Neural progenitor cell (in vitro differentiated cells): ENCODE measurements at regions not wholly inside any gene's neighbourhood (a gene's known extent, or its start where the extent isn't known, plus 50 kb on each side); places are given as distances from the start of the nearest gene placed in this dataset.
A peak's percentile ranks its signal among the peaks of the same experiment; 100 is the strongest.

ENCODE experiments used
- DNase-seq: peaks from one replicate; pipeline ENCODE4 v3.0.0-alpha.2; 2016; ENCODE audit warnings: low spot score
- H2AFZ ChIP-seq: fragments of 200-600 bp; sonication (generic); replicated peaks from 2 replicates; pipeline ENCODE4 v1.6.1; 2016; ENCODE audit warnings: antibody characterized with exemption
- H3F3A ChIP-seq: fragments of 200-600 bp; sonication (generic); 2 replicates; pipeline ENCODE4 v1.6.1; 2016; ENCODE audit warnings: antibody characterized with exemption, low read depth
- H3K27ac ChIP-seq: fragments of 200-600 bp; sonication (generic); 2 replicates; pipeline ENCODE4 v1.5.1; 2016; ENCODE audit warnings: mild to moderate bottlenecking
- H3K27me3 ChIP-seq: fragments of 200-600 bp; sonication (generic); 2 replicates; pipeline ENCODE4 v1.6.1; 2016; ENCODE audit warnings: mild to moderate bottlenecking, moderate library complexity
- H3K36me3 ChIP-seq: fragments of 200-600 bp; sonication (generic); 2 replicates; pipeline ENCODE4 v1.5.1; 2016
- H3K4me1 ChIP-seq: fragments of 200-600 bp; sonication (generic); 2 replicates; pipeline ENCODE4 v1.6.1; 2016; ENCODE audit warnings: mixed run types
- H3K4me2 ChIP-seq: fragments of 200-600 bp; sonication (generic); 2 replicates; pipeline ENCODE4 v1.6.1; 2016
- H3K4me3 ChIP-seq: fragments of 200-600 bp; sonication (generic); 2 replicates; pipeline ENCODE4 v1.5.1; 2016
- H3K79me2 ChIP-seq: fragments of 200-600 bp; sonication (generic); 2 replicates; pipeline ENCODE4 v1.6.1; 2016; ENCODE audit warnings: low read depth
- H3K9ac ChIP-seq: fragments of 200-600 bp; sonication (generic); 2 replicates; pipeline ENCODE4 v1.6.1; 2016
- H3K9me3 ChIP-seq: fragments of 200-600 bp; sonication (generic); 2 replicates; pipeline ENCODE4 v1.5.1; 2016; ENCODE audit warnings: low read depth
- H4K20me1 ChIP-seq: fragments of 200-600 bp; sonication (generic); 2 replicates; pipeline ENCODE4 v1.6.1; 2016; ENCODE audit warnings: low read depth
- H3K27ac Mint-ChIP-seq: 3 replicates; pipeline ENCODE4 v1.8.0; 2021; ENCODE audit warnings: mixed read lengths
- H3K27me3 Mint-ChIP-seq: 2 replicates; pipeline ENCODE4 v1.8.0; 2022; ENCODE audit warnings: low read depth, mild to moderate bottlenecking, inconsistent platforms, moderate library complexity, mixed read lengths; ENCODE audit not compliant: insufficient read depth
- H3K36me3 Mint-ChIP-seq: 3 replicates; pipeline ENCODE4 v1.8.0; 2021; ENCODE audit warnings: mixed read lengths
- H3K4me1 Mint-ChIP-seq: 3 replicates; pipeline ENCODE4 v1.8.0; 2021; ENCODE audit warnings: mixed read lengths
- H3K4me3 Mint-ChIP-seq: 3 replicates; pipeline ENCODE4 v1.8.0; 2021; ENCODE audit warnings: mild to moderate bottlenecking, moderate library complexity, mixed read lengths
- H3K9me3 Mint-ChIP-seq: 3 replicates; pipeline ENCODE4 v1.8.0; 2020; ENCODE audit warnings: mixed read lengths
- CTCF ChIP-seq: fragments of 200-600 bp; sonication (generic); IDR thresholded peaks from 2 replicates; pipeline ENCODE4 v1.5.1; 2017; ENCODE audit warnings: antibody characterized with exemption, mild to moderate bottlenecking
- EZH2 ChIP-seq: fragments of 200-600 bp; sonication (generic); IDR thresholded peaks from 2 replicates; pipeline ENCODE4 v1.6.1; 2017; ENCODE audit warnings: antibody characterized with exemption, mild to moderate bottlenecking, moderate library complexity
- EZH2phosphoT487 ChIP-seq: fragments of 200-600 bp; sonication (generic); IDR thresholded peaks from 2 replicates; pipeline ENCODE4 v1.6.1; 2017; ENCODE audit warnings: antibody characterized with exemption

- H3K27ac ChIP-seq: no peak overlapping the region
- Mint-ChIP-seq H3K4me1 (no peaks in the 10 kb centered on the region), H3K9me3 (no peaks in the 10 kb centered on the region), H3K27me3 (peaks cover 13% of the 10 kb centered on the region), H3K27ac (no peak overlapping the region), H3K36me3 (no peaks in the 10 kb centered on the region), H3K4me3 (no peak overlapping the region)
- no peaks in the 10 kb centered on the region for H3F3A ChIP-seq
- no peaks in the 10 kb centered on the region for H3K27me3 ChIP-seq
- no peak overlapping the region for H3K4me3 ChIP-seq
- H4K20me1 ChIP-seq: no peaks in the 10 kb centered on the region
- H3K4me2 ChIP-seq: no peak overlapping the region
- no peaks in the 10 kb centered on the region for H3K79me2 ChIP-seq
- DNase-seq: no peak
- H3K36me3 ChIP-seq: no peaks in the 10 kb centered on the region
- TF ChIP-seq EZH2 (no peak), CTCF (no peak), EZH2phosphoT487 (no peak)
- no peak overlapping the region for H3K9ac ChIP-seq
- no peak overlapping the region for H2AFZ ChIP-seq
- H3K9me3 ChIP-seq: no peaks in the 10 kb centered on the region
- no peaks in the 10 kb centered on the region for H3K4me1 ChIP-seq
Observed at GRCh38 chr6:169841251-169841650, 89.8 kb downstream of the ERMARD start.

GRCh38 chr6:169839898-169840631, 88.6 kb downstream of the ERMARD start:
- no peak overlapping the region for H3K9ac ChIP-seq

GRCh38 chr6:169839493-169839892, 88.1 kb downstream of the ERMARD start:
- Histone ChIP-seq H3K4me1 (no peaks in the 10 kb centered on the region), H3K9ac (no peak overlapping the region), H3K27me3 (no peaks in the 10 kb centered on the region), H3K4me2 (no peak overlapping the region), H2AFZ (no peak overlapping the region), H4K20me1 (no peaks in the 10 kb centered on the region), H3F3A (no peaks in the 10 kb centered on the region), H3K36me3 (no peaks in the 10 kb centered on the region), H3K27ac (no peak overlapping the region), H3K4me3 (no peak overlapping the region), H3K79me2 (no peaks in the 10 kb centered on the region), H3K9me3 (no peaks in the 10 kb centered on the region)
- Mint-ChIP-seq H3K27me3 (peaks cover 9% of the 10 kb centered on the region), H3K4me1 (no peaks in the 10 kb centered on the region), H3K4me3 (no peak overlapping the region), H3K27ac (no peak overlapping the region), H3K9me3 (no peaks in the 10 kb centered on the region), H3K36me3 (no peaks in the 10 kb centered on the region)
- DNase-seq: no peak
- TF ChIP-seq EZH2: no peak
- no peak for TF ChIP-seq EZH2phosphoT487

More at GRCh38 chr6:169839898-169840631, 88.6 kb downstream of the ERMARD start:
- Histone ChIP-seq H3K4me1 (no peaks in the 10 kb centered on the region), H3K9me3 (no peaks in the 10 kb centered on the region), H3K4me2 (no peak overlapping the region), H3K27ac (no peak overlapping the region), H3K79me2 (no peaks in the 10 kb centered on the region), H3K36me3 (no peaks in the 10 kb centered on the region), H3F3A (no peaks in the 10 kb centered on the region), H2AFZ (no peak overlapping the region), H3K4me3 (no peak overlapping the region), H4K20me1 (no peaks in the 10 kb centered on the region), H3K27me3 (no peaks in the 10 kb centered on the region)
- H3K4me3 Mint-ChIP-seq: peak overlapping the region; percentile 43
- TF ChIP-seq CTCF (no peak), EZH2phosphoT487 (no peak)
- peaks cover 12% of the 10 kb centered on the region for H3K27me3 Mint-ChIP-seq
- H3K36me3 Mint-ChIP-seq: no peaks in the 10 kb centered on the region
- H3K4me1 Mint-ChIP-seq: no peaks in the 10 kb centered on the region
- H3K27ac Mint-ChIP-seq: peak overlapping the region; percentile 31
- DNase-seq: no peak
- no peaks in the 10 kb centered on the region for H3K9me3 Mint-ChIP-seq

DNA sequence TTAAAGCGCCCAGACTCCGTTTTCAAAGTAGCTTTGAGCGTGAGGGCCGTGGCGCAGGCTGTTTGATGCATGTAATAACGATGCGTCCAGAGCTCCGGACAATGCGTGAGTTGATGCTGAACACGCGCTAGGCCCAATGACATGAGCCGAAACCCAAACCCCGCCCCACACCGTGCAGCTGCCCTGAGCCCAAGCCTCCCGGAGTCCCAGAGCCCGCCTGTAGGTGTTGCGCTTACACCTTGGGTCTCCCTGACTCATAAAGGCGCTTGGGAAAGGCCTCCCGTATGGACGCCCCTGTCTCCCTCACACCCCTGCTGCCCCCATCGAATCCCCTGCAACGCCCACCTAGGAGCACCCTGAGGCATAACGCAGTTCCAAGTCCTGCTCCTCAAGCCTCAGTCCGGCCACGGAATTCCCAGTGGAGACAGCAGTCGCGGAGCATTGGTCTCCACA, 87.6 kb downstream of the ERMARD start:
- Mint-ChIP-seq H3K27ac (peak overlapping the region; percentile 67), H3K4me3 (no peak overlapping the region), H3K4me1 (no peaks in the 10 kb centered on the region), H3K27me3 (peaks cover 9% of the 10 kb centered on the region), H3K9me3 (no peaks in the 10 kb centered on the region), H3K36me3 (no peaks in the 10 kb centered on the region)
- Histone ChIP-seq H3K27ac (no peak overlapping the region), H3F3A (no peaks in the 10 kb centered on the region), H3K4me2 (no peak overlapping the region), H3K4me1 (no peaks in the 10 kb centered on the region), H3K9ac (no peak overlapping the region), H2AFZ (no peak overlapping the region), H3K27me3 (no peaks in the 10 kb centered on the region), H4K20me1 (no peaks in the 10 kb centered on the region), H3K79me2 (no peaks in the 10 kb centered on the region), H3K9me3 (no peaks in the 10 kb centered on the region), H3K36me3 (no peaks in the 10 kb centered on the region), H3K4me3 (no peak overlapping the region)
- no peak for DNase-seq
- TF ChIP-seq EZH2: no peak
